ENCODE measurements at regions not wholly inside any gene's neighbourhood (a gene's known extent, or its start where the extent isn't known, plus 50 kb on each side); places are given as distances from the start of the nearest gene placed in this dataset.

DNA sequence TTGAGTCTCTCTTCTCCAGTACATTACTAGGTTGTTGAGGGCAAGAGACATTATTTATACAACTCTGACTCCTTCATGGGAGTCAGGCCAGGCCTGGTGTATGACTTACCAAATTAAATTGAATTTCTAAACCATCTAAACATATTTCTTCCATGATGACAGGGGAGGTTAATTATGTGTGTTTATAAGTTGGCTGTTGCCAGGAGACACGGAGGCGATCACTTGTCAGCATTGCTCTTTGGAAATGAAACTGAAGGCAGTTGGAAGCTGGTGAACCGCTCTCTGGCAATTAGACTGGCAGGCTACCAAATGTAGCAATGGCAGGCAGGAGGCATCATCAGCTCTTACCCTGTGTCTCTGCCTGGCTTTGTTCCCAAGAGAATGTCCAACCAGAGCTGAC, 241.4 kb downstream of the KCNS3 start:
- Mint-ChIP-seq H3K4me1 (ENCODE audit: low read depth) (no peaks in the 10 kb centered on the region), H3K36me3 (ENCODE audit: low read depth) (no peaks in the 10 kb centered on the region), H3K27ac (no peak overlapping the region), H3K9me3 (no peaks in the 10 kb centered on the region), H3K27me3 (ENCODE audit: low read depth) (no peaks in the 10 kb centered on the region), H3K4me3 (no peak overlapping the region)

DNA sequence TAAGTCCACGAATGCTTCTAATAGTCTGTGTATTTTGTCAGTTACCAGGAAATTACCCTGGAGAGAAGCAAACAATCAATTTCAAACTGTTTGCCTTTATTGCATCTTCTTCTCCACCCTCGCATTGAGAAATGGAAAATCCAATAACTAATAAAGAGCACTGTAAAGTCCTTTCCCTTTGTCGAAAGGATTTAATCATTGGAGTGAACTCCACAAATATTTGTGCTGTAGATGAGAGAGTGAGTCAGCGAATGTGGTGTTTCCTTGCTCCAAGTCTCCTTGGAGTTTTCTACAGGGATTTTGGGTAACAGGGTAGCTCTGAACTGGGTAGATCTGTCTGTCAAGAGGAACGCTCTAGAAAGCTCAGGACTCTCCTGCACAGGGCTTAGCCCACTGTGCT, 240.2 kb downstream of the KCNS3 start:
- H3K27me3 Mint-ChIP-seq (ENCODE audit: low read depth), result no peaks in the 10 kb centered on the region
- no peaks in the 10 kb centered on the region for H3K4me1 Mint-ChIP-seq (ENCODE audit: low read depth)
- no peaks in the 10 kb centered on the region for H3K9me3 Mint-ChIP-seq

DNA sequence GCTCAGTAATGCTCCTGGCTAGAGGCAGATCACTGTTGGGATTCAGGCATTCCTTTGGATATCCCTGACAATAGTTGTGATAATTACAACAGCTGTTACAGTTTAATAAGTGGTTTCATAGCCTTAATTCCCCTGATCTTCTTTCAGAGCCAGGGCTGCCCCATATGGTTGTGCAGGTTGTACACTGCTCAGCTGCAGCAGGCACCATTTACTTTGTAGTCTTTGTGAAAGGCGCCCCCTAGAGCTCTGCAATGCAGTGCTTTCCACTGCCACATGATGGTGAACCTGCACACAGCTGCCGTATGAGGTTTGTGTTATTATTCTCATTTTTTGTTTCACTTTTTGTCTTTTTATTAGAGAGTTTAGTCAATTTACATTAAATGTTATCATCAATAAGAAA, 239.1 kb downstream of the KCNS3 start:
- H3K27ac Mint-ChIP-seq, result no peak overlapping the region
- H3K4me1 Mint-ChIP-seq (ENCODE audit: low read depth), result no peaks in the 10 kb centered on the region
- no peaks in the 10 kb centered on the region for H3K9me3 Mint-ChIP-seq
- no peaks in the 10 kb centered on the region for H3K27me3 Mint-ChIP-seq (ENCODE audit: low read depth)
- H3K4me3 Mint-ChIP-seq, result no peak overlapping the region
- H3K36me3 Mint-ChIP-seq (ENCODE audit: low read depth), result no peaks in the 10 kb centered on the region

More for the DNA sequence above, 240.2 kb downstream of the KCNS3 start:
- no peaks in the 10 kb centered on the region for H3K36me3 Mint-ChIP-seq (ENCODE audit: low read depth)
- no peak overlapping the region for H3K27ac Mint-ChIP-seq
- no peak overlapping the region for H3K4me3 Mint-ChIP-seq

DNA sequence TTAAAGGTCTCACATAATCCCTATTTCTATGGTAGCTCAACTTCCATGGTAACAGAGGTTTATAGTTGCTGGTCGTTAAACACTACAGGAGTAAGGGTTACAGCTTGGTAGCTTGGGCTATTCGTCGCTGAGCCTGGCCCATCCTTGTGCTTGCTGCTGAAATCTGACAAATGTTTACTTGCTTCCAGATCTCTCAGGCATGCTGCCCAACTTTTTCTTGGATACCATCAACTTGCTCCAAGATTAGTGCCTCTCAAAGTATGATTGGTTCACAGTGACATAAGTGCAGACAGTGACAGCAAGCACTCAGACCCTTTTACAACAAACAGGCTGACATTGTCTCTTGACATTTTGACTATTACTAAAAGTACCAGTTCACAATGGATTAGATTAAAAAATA, 231.8 kb downstream of the KCNS3 start:
- H3K36me3 Mint-ChIP-seq (ENCODE audit: low read depth), result no peaks in the 10 kb centered on the region
- no peaks in the 10 kb centered on the region for H3K9me3 Mint-ChIP-seq

DNA sequence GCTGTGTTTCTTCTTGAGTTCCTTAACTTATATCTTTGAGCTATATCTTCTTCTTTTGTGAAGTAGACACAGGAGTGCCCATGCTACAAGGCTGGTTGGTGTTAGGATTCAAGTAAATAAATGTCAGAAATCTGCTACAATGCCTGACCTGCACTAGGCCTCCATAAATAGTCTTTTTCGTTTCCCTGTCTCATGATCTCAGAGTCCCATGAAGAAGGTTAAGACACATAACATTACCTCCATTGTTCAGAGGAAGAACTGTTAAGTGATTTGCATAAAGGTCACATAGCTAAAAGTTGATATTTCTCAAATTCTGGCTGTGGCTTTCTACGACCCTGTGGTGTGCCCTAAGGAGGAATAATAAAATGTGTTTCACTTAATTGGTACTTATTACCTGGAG, 228.4 kb downstream of the KCNS3 start:
- Mint-ChIP-seq H3K4me1 (ENCODE audit: low read depth) (no peaks in the 10 kb centered on the region), H3K27me3 (ENCODE audit: low read depth) (no peaks in the 10 kb centered on the region), H3K9me3 (no peaks in the 10 kb centered on the region), H3K27ac (no peak overlapping the region), H3K36me3 (ENCODE audit: low read depth) (no peaks in the 10 kb centered on the region), H3K4me3 (no peak overlapping the region)

More for the DNA sequence above, 231.8 kb downstream of the KCNS3 start:
- no peaks in the 10 kb centered on the region for H3K4me1 Mint-ChIP-seq (ENCODE audit: low read depth)
- no peak overlapping the region for H3K4me3 Mint-ChIP-seq
- H3K27ac Mint-ChIP-seq, result no peak overlapping the region
- no peaks in the 10 kb centered on the region for H3K27me3 Mint-ChIP-seq (ENCODE audit: low read depth)

DNA sequence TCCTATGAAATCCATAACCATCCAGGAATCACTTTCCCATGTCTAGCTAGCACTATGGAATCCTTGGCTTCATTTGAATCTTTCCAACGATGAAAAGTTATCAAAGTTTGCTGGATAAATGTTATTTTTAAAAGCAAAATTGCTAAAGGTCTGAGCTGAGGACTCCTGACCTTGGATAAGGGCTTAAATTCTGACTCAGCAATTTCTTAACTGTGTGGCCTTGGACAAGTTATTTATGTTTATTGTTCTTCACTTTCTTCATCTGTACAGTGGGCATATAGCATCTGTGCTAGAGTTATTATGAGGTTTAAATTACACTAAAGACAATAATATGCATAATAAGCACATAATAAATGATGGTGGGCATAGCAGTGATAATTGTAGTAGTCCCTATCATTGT, 227.5 kb downstream of the KCNS3 start:
- no peaks in the 10 kb centered on the region for H3K36me3 Mint-ChIP-seq (ENCODE audit: low read depth)

DNA sequence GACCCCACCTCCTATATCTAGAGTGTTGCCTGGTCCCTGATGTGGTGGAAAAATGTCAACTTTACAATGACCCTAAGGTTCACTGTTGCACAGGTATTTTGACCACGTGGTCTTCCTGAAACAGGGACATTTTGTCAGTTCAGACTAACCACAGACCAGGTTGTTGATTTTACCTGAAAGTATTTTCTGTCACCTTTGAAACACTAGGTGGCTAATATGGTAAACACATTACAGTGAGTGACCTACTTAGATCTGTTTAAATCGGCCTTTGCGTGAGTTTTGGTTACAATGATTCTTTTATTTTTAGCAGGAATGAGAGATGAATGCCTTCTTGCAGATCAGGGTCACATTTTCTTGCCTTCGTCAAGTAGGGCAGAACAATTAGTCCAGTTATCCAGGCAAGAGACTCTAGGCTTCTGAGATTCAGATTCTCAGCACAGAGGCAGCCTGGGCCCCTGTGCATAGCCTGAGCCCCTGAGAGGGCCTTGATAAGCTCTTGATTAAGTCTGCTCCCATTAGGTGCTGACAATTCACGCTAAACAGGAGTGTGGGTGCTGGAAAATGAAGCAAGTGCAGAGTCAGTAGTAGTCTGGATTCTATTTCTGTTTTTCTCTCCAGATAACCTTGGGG, 226.2 kb downstream of the KCNS3 start:
- Mint-ChIP-seq H3K9me3 (no peaks in the 10 kb centered on the region), H3K4me1 (ENCODE audit: low read depth) (no peaks in the 10 kb centered on the region), H3K27ac (no peak overlapping the region), H3K36me3 (ENCODE audit: low read depth) (no peaks in the 10 kb centered on the region), H3K4me3 (no peak overlapping the region), H3K27me3 (ENCODE audit: low read depth) (no peaks in the 10 kb centered on the region)

More for the DNA sequence above, 227.5 kb downstream of the KCNS3 start:
- Mint-ChIP-seq H3K9me3 (no peaks in the 10 kb centered on the region), H3K4me1 (ENCODE audit: low read depth) (no peaks in the 10 kb centered on the region), H3K4me3 (no peak overlapping the region), H3K27me3 (ENCODE audit: low read depth) (no peaks in the 10 kb centered on the region), H3K27ac (no peak overlapping the region)

DNA sequence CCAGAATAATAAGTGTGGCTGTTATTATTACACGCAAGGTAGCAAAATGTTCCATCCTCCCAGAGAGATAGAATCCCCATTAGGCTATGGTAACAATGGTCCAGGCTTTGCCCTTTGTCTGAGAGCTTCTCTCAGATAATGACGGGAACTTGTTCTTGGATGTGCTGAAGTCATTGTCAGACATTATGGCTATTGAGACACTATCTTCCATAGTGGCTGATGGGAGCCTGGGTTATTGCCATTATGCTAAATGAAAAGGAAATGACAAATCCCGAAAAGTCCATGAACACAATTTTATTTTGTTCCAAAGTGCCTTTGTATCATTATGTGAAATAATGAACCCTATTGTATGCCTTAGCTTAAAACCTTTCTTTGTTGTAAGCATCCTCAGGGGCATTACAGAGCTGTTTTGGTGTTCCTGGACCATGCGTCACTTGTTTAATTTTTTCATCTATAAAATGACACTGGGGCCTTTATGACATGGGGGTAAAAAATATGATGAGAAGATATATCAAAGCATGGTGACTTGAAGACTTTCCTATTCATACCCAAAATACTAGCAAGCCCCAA, 218.5 kb downstream of the KCNS3 start:
- Mint-ChIP-seq H3K9me3 (no peaks in the 10 kb centered on the region), H3K36me3 (ENCODE audit: low read depth) (no peaks in the 10 kb centered on the region), H3K4me1 (ENCODE audit: low read depth) (no peaks in the 10 kb centered on the region), H3K27ac (no peak overlapping the region), H3K4me3 (no peak overlapping the region), H3K27me3 (ENCODE audit: low read depth) (no peaks in the 10 kb centered on the region)

DNA sequence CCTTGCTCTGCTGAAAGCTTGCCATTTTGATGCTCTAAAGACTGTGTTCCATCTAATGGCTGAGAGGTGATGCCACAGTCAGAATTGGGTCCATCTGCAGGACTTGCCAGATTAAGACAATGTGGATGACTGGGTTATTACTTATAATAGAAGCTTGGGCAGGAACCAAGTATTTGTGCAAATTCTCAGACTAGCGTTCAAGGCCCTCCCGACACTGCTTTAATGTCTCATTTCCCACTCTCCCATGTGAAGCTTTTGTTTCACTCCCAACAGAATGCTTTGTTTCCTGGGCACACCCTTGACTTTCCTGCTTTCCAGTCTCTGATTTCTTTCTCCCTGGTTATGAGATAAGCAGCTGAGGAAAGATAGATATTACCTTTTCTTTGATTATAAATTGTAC, 215.8 kb downstream of the KCNS3 start:
- Mint-ChIP-seq H3K36me3 (ENCODE audit: low read depth) (no peaks in the 10 kb centered on the region), H3K4me3 (no peak overlapping the region), H3K4me1 (ENCODE audit: low read depth) (no peaks in the 10 kb centered on the region), H3K9me3 (no peaks in the 10 kb centered on the region), H3K27me3 (ENCODE audit: low read depth) (no peaks in the 10 kb centered on the region), H3K27ac (no peak overlapping the region)

DNA sequence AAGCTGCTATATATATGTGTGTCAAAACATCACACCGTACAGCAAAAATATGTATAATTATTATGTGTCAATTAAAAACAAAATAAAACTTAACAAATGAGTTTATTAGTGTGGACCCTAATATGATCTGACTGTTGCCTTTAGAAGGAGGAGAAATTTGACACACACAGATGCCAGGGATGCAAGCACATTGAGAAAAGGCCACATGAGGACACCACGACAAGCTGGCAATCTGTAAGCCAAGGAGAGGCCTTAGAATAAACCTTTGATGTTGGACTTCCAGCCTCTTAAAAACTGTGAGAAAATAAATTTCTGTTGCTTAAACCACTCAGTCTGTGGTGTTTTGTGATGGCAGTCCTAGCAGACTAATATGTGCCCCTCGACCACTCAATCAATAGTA, 214.7 kb downstream of the KCNS3 start:
- H3K4me3 Mint-ChIP-seq, result no peak overlapping the region
- no peaks in the 10 kb centered on the region for H3K4me1 Mint-ChIP-seq (ENCODE audit: low read depth)
- no peaks in the 10 kb centered on the region for H3K9me3 Mint-ChIP-seq
- no peaks in the 10 kb centered on the region for H3K36me3 Mint-ChIP-seq (ENCODE audit: low read depth)
- no peak overlapping the region for H3K27ac Mint-ChIP-seq
- no peaks in the 10 kb centered on the region for H3K27me3 Mint-ChIP-seq (ENCODE audit: low read depth)

DNA sequence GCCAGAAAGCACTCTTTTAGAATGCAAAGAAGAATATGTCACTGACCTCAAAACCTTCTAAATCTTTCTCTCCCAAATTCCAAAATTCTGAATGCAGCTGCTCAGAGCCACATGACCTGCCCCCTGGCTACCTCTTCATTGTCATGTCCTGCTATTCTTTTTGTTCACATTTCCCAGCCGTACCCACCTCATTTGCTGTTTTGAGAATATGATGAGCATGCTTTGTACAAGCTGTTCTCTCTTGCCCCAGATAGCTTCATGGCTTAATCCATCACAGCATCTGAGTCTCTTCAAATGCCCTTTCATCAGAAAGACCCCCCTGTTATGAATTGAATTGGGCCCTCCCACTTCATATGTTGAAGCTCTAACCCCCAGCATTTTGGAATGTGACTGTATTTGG, 214.3 kb downstream of the KCNS3 start:
- no peaks in the 10 kb centered on the region for H3K9me3 Mint-ChIP-seq
- no peaks in the 10 kb centered on the region for H3K36me3 Mint-ChIP-seq (ENCODE audit: low read depth)
- no peaks in the 10 kb centered on the region for H3K27me3 Mint-ChIP-seq (ENCODE audit: low read depth)
- no peak overlapping the region for H3K27ac Mint-ChIP-seq
- H3K4me3 Mint-ChIP-seq, result no peak overlapping the region
- no peaks in the 10 kb centered on the region for H3K4me1 Mint-ChIP-seq (ENCODE audit: low read depth)

DNA sequence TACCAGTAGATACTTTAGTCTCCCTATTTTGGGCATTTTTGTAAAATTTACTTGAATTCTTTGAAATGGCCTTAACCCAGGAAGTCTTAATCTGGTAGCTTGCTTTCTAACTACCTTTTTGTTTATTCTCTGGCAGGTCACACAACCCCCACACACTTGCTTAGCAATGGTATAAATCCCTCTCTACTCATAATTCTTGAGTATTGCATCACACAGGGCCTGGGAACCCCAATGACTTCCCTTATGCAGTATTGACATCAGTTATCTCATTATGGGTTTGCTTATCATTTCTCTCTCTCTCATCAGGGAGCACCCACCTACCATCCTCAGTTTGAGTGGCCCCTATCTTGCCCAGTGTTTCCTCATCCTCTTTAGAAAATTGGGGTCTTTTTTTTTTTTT, 207.1 kb downstream of the KCNS3 start:
- no peaks in the 10 kb centered on the region for H3K4me1 Mint-ChIP-seq (ENCODE audit: low read depth)
- no peak overlapping the region for H3K4me3 Mint-ChIP-seq
- no peaks in the 10 kb centered on the region for H3K27me3 Mint-ChIP-seq (ENCODE audit: low read depth)
- H3K9me3 Mint-ChIP-seq, result peaks cover 3% of the 10 kb centered on the region
- H3K27ac Mint-ChIP-seq, result no peak overlapping the region
- H3K36me3 Mint-ChIP-seq (ENCODE audit: low read depth), result no peaks in the 10 kb centered on the region

DNA sequence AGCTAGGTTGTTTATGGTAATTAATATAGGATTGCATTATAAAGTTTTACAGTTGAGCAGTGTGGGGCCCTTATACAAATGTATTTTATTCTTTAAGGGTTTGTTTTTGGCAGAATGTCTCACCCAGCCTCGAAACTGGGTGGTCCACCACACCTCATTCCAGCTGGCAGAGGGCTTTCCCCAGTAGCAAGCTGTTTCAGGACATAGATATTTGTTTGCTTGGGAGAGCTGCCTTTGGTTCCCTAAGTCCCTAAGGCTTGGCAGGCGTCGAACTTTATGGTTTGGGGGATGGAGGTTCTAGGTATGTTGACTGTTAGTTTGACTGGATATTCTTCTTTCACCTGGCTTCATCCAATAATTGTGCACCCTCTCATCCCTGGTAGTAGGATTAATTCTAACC, 205.9 kb downstream of the KCNS3 start:
- no peaks in the 10 kb centered on the region for H3K27me3 Mint-ChIP-seq (ENCODE audit: low read depth)
- no peaks in the 10 kb centered on the region for H3K36me3 Mint-ChIP-seq (ENCODE audit: low read depth)
- peaks cover 6% of the 10 kb centered on the region for H3K9me3 Mint-ChIP-seq
- H3K4me3 Mint-ChIP-seq, result no peak overlapping the region
- H3K4me1 Mint-ChIP-seq (ENCODE audit: low read depth), result no peaks in the 10 kb centered on the region
- H3K27ac Mint-ChIP-seq, result no peak overlapping the region

DNA sequence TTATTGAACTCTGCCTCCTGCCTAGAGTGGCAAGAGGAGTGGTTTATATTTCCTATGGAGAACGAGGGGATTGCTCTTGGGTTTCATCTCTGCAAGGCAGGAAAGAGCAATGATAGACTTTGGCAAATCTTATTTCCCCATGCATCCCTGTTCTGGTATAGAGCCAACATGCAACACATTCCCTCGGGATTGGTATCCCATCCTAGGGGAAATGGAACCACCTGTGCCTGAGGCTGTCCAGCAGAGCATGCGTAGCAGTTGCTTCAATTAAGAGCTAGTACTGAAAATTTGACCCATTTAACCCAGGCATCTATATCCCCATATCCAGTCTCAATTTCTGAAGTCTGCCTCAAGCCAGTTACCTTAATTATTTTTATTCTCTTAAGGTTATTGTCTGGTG, 205.3 kb downstream of the KCNS3 start:
- no peak overlapping the region for H3K27ac Mint-ChIP-seq
- H3K4me3 Mint-ChIP-seq, result no peak overlapping the region
- H3K36me3 Mint-ChIP-seq (ENCODE audit: low read depth), result no peaks in the 10 kb centered on the region
- H3K4me1 Mint-ChIP-seq (ENCODE audit: low read depth), result no peaks in the 10 kb centered on the region
- H3K9me3 Mint-ChIP-seq, result peaks cover 7% of the 10 kb centered on the region
- no peaks in the 10 kb centered on the region for H3K27me3 Mint-ChIP-seq (ENCODE audit: low read depth)

DNA sequence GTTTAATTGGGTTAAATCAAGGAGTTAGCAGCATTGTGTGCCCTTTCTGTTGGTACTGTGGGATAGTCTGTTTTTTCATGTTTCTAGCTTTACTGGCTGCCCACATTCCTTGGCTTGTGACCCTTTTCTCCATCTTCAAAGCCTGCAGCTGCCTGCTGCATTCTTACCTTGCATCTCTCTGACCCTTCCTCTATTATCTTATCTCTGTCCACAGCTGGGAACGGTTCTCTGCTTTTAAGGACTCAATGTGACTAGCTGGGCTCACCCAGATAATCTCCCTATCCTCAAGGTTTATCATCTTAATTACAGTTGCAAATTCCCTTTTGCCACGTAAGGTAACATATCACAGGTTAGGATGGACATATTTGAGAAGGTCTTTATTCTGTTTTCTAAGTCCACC, 199.7 kb downstream of the KCNS3 start:
- no peak overlapping the region for H3K27ac Mint-ChIP-seq
- no peaks in the 10 kb centered on the region for H3K4me1 Mint-ChIP-seq (ENCODE audit: low read depth)
- no peaks in the 10 kb centered on the region for H3K36me3 Mint-ChIP-seq (ENCODE audit: low read depth)
- no peak overlapping the region for H3K4me3 Mint-ChIP-seq
- H3K9me3 Mint-ChIP-seq, result peaks cover 7% of the 10 kb centered on the region
- H3K27me3 Mint-ChIP-seq (ENCODE audit: low read depth), result no peaks in the 10 kb centered on the region

DNA sequence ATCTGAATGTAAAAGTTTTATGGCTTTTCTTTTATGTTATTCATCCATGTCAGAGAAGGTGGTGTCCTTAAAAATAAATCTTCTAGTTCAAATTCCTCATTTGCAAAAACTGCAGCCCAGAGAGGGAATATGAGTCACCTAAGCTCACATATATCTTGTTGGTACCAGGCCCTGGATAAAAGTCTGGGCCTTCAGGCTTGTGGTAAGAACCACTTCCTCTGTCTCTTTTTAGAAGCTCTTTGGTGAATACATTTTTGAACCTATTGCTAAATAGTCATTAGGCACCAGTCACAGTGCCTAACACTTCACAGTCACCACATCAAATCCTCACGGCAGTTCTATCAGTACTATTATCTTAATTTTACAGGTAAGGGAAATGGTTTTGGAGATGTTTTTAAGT, 199.2 kb downstream of the KCNS3 start:
- Mint-ChIP-seq H3K9me3 (peaks cover 3% of the 10 kb centered on the region), H3K27ac (no peak overlapping the region), H3K4me1 (ENCODE audit: low read depth) (no peaks in the 10 kb centered on the region), H3K36me3 (ENCODE audit: low read depth) (no peaks in the 10 kb centered on the region), H3K4me3 (no peak overlapping the region), H3K27me3 (ENCODE audit: low read depth) (no peaks in the 10 kb centered on the region)

All from T-helper 1 cell treated with Interleukin-12 subunit alpha and Interleukin-12 subunit beta and Interleukin-4 antibody, amounts not matched to agents 30 μg/mL and 1 μg/mL, for 36 hours (primary cell).